NCI-H1048 (cell line): ENCODE measurements at regions not wholly inside any gene's neighbourhood (a gene's known extent, or its start where the extent isn't known, plus 50 kb on each side); places are given as distances from the start of the nearest gene placed in this dataset.
A peak's percentile ranks its signal among the peaks of the same experiment; 100 is the strongest.

Experiments used
- DNase-seq: peaks from one replicate; lab custom pipeline; 2025; lab: John Stamatoyannopoulos, UW

GRCh38 chr12:107347261-107347660, 253.9 kb upstream of the CRY1 start:
- no peak for DNase-seq

DNA sequence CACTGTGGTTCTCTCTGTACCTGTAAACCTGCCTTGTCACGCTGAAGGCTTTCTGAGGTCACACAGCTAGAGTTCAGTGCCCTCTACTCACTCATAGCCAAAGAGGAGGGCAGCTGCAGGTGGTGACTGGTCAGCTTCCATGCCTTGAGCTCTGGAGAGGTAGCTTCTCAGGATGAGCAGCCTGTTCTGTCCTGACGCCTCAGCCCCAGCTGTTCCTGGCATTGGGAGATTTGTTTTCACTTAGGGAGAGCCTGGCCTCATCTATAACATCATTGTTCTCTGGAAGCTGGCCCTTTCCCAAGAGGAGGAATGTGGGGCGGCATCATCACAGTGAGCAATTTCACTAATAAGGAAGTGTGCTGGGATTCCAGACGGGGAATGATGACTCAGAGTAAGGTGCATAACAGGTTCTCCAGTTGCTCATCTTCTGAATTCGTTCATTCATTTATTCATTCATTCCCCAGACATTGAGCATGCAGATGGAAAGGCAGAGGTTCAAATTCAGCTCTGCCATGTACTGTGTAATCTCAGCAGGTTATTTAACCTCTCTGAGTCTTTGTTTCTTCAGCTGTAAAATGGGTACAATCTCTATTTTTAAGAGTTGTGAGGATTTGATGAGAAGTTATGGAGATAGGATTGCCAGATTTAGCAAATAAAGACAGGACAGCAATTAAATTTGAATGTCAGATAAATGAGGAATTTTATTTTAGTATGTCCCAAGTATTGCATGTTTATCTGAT, 255.8 kb upstream of the CRY1 start:
- peak; percentile 26 for DNase-seq

GRCh38 chr12:107349839-107350238, 256.5 kb upstream of the CRY1 start:
- DNase-seq: no peak

- DNase-seq: no peak
Measured at GRCh38 chr12:107351109-107351508, 257.8 kb upstream of the CRY1 start.

GRCh38 chr12:107351713-107352112, 258.4 kb upstream of the CRY1 start:
- no peak for DNase-seq

DNA sequence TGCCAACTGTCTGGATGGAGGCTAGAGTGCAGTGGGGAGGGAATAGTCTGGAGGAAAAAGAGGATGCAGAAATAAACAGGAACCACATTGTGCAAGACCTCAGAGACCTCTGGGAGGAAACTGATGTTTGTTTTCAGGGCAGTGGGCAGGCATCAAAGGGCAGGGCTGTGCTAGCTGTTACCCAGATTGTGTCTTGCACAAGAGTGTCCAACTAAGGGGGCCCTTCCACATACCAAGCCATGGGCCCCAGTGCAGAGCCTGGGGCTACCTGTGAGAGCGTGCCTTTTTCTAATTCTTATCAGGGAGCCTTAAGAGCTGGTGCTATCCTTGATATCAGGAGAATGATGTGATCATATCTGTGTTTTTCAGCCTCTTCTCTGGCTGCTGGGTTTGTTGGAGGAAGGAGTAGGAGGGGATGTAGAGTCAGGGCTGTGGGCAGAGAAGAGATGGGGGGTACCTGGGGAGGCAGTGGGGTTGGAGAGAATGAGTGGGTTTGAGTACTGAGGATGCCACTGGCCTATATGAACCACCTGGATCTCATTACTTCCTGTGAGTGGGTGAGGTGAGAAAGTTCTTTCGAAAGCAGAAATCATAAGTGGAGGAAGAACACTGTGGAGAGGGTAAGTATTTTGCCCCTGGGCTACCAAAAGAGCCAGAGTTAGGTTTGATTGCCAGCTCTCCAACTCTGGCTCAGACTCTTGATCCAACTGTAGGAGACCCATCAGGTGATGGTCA, 259.2 kb upstream of the CRY1 start:
- no peak for DNase-seq

DNA sequence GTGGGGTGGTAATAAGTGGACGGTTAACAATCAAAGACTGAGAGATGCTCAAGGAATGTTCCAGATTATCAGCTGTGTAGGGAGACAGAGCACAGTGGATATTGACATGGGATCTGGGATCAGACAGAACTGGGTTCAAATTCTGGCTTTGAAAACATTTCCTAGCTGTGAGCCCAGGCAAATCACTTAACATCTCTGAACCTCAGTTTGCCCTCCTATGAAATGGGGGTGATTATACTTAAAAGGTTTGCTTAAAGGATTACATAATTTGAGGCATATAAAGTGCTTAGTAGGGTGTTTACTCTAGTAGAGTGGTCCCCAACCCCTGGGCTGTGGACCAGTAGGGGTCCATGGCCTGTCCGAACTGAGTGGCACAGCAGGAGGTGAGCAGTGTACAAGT, 260.0 kb upstream of the CRY1 start:
- DNase-seq: no peak

- DNase-seq: no peak
Measured at GRCh38 chr12:107355004-107355565, 261.7 kb upstream of the CRY1 start.

GRCh38 chr12:107355612-107356011, 262.3 kb upstream of the CRY1 start:
- DNase-seq: no peak

GRCh38 chr12:107356266-107356936, 263.1 kb upstream of the CRY1 start:
- no peak for DNase-seq

DNA sequence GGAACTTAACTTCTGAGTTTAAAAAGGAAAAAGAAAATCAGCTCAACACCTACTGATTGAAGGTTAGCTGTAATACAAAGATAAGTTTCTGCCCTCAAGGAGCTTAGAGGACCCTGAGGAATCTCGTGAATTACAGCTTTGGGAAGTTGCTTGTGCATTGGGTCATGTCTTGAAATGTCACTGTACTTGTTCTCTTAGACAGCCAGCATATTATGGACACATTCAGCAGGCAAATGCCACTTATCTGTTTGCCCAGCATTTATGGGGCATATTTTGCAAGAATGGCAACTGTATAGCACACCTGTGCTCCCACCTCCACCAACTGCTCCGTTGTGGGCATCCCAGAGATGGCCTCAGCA, 263.6 kb upstream of the CRY1 start:
- no peak for DNase-seq

- DNase-seq: no peak
Measured at GRCh38 chr12:107359382-107359781, 266.0 kb upstream of the CRY1 start.

GRCh38 chr12:107360033-107360432, 266.7 kb upstream of the CRY1 start:
- DNase-seq: no peak

GRCh38 chr12:107360482-107360881, 267.1 kb upstream of the CRY1 start:
- DNase-seq: no peak

- no peak for DNase-seq
Measured at GRCh38 chr12:107361970-107362369, 268.6 kb upstream of the CRY1 start.

DNA sequence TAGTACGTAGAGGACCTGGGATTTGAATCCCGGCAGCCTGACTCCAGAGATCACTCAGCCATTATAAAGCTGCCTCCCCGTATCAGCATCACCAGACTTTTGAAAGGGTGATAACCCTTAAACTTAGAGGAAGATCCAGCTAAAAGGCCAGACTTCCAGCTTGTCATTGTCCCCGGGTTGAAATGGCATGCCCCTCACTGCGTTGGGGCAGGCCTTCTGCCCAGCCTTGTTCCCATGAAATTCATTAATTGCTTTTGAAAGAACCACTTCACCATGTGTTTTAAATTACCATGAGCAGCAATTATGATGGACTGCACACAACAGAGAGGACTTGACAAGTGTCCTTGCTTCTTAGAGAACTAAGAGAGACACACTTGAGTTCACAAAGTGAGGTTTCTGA, 269.6 kb upstream of the CRY1 start:
- DNase-seq: no peak

- DNase-seq: no peak
Measured at GRCh38 chr12:107364875-107365518, 271.6 kb upstream of the CRY1 start.

GRCh38 chr12:107365703-107366102, 272.4 kb upstream of the CRY1 start:
- DNase-seq: no peak

GRCh38 chr12:107366322-107366721, 273.0 kb upstream of the CRY1 start:
- DNase-seq: no peak

DNA sequence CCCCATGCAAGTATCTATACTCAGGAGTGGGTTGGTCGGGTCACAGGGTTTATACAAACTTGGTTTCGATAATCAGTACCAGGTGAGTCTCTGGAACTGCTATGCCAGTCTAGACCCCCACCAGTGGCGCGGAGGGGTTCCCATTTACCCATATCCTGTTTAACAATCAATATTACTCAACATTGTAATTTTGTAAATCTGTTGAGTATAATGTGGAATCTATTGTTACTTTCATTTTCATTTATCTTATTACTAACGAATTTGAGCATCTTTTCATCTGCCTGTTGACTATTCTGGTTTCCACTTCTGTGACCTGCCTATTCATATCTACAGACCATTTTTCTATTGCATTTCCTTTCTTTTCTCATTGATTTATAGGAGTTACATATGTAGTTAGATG, 275.2 kb upstream of the CRY1 start:
- no peak for DNase-seq

- no peak for DNase-seq
Measured at GRCh38 chr12:107369006-107369405, 275.7 kb upstream of the CRY1 start.

DNA sequence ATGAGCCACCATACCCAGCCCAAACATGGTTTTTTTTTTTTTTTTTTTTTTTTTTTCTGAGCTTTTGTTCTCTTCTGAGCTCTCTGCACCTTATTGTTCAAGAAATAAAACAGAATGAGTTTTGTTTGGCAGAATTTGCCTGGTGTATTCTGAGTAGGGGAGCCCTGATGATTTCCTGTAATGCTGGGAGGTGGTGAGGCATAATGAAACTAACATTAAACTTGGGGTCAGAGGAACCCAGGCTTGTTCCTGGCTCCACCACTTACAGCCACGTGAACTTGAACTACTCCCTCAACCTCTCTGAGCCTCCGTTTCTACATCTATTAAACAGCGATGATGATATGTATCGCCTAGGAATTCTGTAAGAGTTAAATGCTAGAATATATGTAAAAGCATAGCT, 276.3 kb upstream of the CRY1 start:
- no peak for DNase-seq
